Esophagus muscularis mucosa (tissue), 4 donors: ENCODE measurements at regions not wholly inside any gene's neighbourhood (a gene's known extent, or its start where the extent isn't known, plus 50 kb on each side); places are given as distances from the start of the nearest gene placed in this dataset.

Experiments used
- DNase-seq: peaks from one replicate; pipeline ENCODE4 v3.0.0-alpha.2; 2017; ENCODE audit errors: extremely low spot score
- H3K27ac ChIP-seq, 4 donors: fragments of 200-600 bp; sonication (generic); replicated peaks in 1 of 4; 1 replicate in 3 of 4; 2 replicates in 1 of 4; pipeline ENCODE4 v1.5.1; 2016 to 2019; ENCODE audit warnings: mild to moderate bottlenecking in 1 of 4
- H3K27me3 ChIP-seq, 4 donors: fragments of 200-600 bp; sonication (generic); one replicate each; pipeline versions ENCODE4 v1.5.1 to v1.6.0; 2016 to 2019
- H3K36me3 ChIP-seq, 4 donors: fragments of 200-600 bp; sonication (generic); one replicate each; pipeline ENCODE4 v1.5.1; 2016 to 2019
- H3K4me1 ChIP-seq, 4 donors: fragments of 200-600 bp; sonication (generic); one replicate each; pipeline ENCODE4 v1.5.1; 2016 to 2019
- H3K4me3 ChIP-seq, 4 donors: fragments of 200-600 bp; sonication (generic); 1 replicate in 2 of 4; 2 replicates in 2 of 4; pipeline ENCODE4 v1.5.1; 2016 to 2019; ENCODE audit warnings: mild to moderate bottlenecking in 4 of 4, moderate library complexity in 1 of 4
- H3K9me3 ChIP-seq, 4 donors: fragments of 200-600 bp; sonication (generic); 1 replicate in 3 of 4; 2 replicates in 1 of 4; pipeline ENCODE4 v1.5.1; 2016 to 2019
- EP300 ChIP-seq: sonication (generic); formaldehyde crosslinking; IDR thresholded peaks from one replicate; pipeline ENCODE4 v1.6.1; 2017; ENCODE audit warnings: antibody characterized with exemption
- POLR2A ChIP-seq: fragments of 450-650 bp; IDR thresholded peaks from one replicate; pipeline ENCODE4 v1.6.1; 2017; ENCODE audit warnings: antibody characterized with exemption, moderate library complexity, mild to moderate bottlenecking, low read depth
- POLR2AphosphoS5 ChIP-seq, 2 donors: sonication (generic); formaldehyde crosslinking; IDR thresholded peaks; one replicate each; pipeline ENCODE4 v1.6.1; 2017; ENCODE audit warnings: antibody characterized with exemption in 2 of 2
- WGBS: methylation state at CpG from one replicate; pipeline ENCODE4 v1.1.5; 2018; 5-methylcytosine and 5-hydroxymethylcytosine counted together
- intact Hi-C: fragments of 100-400 bp; cut with DNase I; formaldehyde crosslinking; loops from one replicate; pipeline ENCODE4 v1.15.1; 2023
- TF ChIP-seq, protein P1 (sequence below), 3 experiments: fragments of 200-600 bp in 2 of 3; fragments of 450-650 bp in 1 of 3; sonication (generic) in 2 of 3; IDR thresholded peaks; one replicate each; pipeline ENCODE4 v1.5.1; 2017 to 2019; ENCODE audit warnings: antibody characterized with exemption in 3 of 3, mild to moderate bottlenecking in 2 of 3, moderate library complexity in 1 of 3

GRCh38 chr5:23257656-23258055 lies 249.8 kb upstream of the PRDM9 start:
- no peak overlapping the region for H3K27ac ChIP-seq
- no peak for DNase-seq
- H3K4me3 ChIP-seq, result no peak overlapping the region
- intact Hi-C loops, result no loop called here
- H3K9me3 ChIP-seq, result no peaks in the 10 kb centered on the region
- H3K36me3 ChIP-seq, result no peaks in the 10 kb centered on the region
- no peaks in the 10 kb centered on the region for H3K27me3 ChIP-seq
- TF ChIP-seq POLR2A, result no peak
- H3K4me1 ChIP-seq, result no peaks in the 10 kb centered on the region

DNA sequence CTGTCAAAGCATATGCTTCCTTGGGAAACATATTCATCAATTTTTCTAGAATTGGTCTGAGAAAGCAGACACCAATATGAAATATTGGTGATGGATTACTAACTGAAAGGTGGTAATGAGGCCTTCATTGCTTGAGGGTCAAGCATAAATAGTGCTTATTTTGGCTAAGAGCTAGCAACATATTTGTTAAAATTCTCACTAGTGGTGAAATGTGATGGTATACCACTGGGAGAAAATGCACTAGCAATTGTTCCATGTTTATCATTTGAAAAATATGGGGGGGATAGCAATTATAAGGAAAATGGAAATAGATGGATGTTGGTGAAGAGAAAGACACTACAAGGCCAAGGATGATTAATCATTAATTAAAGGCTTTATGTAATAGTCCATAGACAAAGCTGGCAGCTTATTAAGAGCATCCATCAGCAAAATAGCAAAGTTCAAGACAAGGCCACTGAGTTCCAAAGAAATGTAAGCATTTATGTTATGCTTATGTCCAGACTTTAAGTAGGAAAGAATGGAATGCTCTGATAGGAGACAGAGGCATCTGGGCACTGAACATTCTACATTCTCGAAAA lies 253.7 kb upstream of the PRDM9 start:
- no peak for DNase-seq
- no peak for TF ChIP-seq POLR2A
- TF ChIP-seq, protein P1, sequence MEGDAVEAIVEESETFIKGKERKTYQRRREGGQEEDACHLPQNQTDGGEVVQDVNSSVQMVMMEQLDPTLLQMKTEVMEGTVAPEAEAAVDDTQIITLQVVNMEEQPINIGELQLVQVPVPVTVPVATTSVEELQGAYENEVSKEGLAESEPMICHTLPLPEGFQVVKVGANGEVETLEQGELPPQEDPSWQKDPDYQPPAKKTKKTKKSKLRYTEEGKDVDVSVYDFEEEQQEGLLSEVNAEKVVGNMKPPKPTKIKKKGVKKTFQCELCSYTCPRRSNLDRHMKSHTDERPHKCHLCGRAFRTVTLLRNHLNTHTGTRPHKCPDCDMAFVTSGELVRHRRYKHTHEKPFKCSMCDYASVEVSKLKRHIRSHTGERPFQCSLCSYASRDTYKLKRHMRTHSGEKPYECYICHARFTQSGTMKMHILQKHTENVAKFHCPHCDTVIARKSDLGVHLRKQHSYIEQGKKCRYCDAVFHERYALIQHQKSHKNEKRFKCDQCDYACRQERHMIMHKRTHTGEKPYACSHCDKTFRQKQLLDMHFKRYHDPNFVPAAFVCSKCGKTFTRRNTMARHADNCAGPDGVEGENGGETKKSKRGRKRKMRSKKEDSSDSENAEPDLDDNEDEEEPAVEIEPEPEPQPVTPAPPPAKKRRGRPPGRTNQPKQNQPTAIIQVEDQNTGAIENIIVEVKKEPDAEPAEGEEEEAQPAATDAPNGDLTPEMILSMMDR (IDR thresholded peaks at IDR 0.05), result no peak
- TF ChIP-seq POLR2AphosphoS5 (IDR thresholded peaks at IDR 0.05), result no peak
- TF ChIP-seq EP300, result no peak
- intact Hi-C loops, result no loop called here
- H3K4me1 ChIP-seq, result no peaks in the 10 kb centered on the region
- no peaks in the 10 kb centered on the region for H3K36me3 ChIP-seq
- H3K9me3 ChIP-seq, result no peaks in the 10 kb centered on the region
- H3K27ac ChIP-seq, result no peak overlapping the region
- no peak overlapping the region for H3K4me3 ChIP-seq
- no peaks in the 10 kb centered on the region for H3K27me3 ChIP-seq
- 67% methylated on average over 1 of the region's 1 CpG for WGBS

GRCh38 chr5:23242891-23243290 lies 264.5 kb upstream of the PRDM9 start:
- DNase-seq, result no peak
- H3K36me3 ChIP-seq, result no peaks in the 10 kb centered on the region
- 85% methylated on average over 2 of the region's 2 CpGs for WGBS
- H3K27me3 ChIP-seq, result no peaks in the 10 kb centered on the region
- H3K9me3 ChIP-seq, result no peaks in the 10 kb centered on the region
- no peak overlapping the region for H3K4me3 ChIP-seq
- intact Hi-C loops, result no loop called here
- no peaks in the 10 kb centered on the region for H3K4me1 ChIP-seq
- H3K27ac ChIP-seq, result no peak overlapping the region
- TF ChIP-seq POLR2A (no peak), EP300 (no peak), POLR2AphosphoS5 (IDR thresholded peaks at IDR 0.05) (no peak)
- TF ChIP-seq, protein P1 (IDR thresholded peaks at IDR 0.05), result no peak

DNA sequence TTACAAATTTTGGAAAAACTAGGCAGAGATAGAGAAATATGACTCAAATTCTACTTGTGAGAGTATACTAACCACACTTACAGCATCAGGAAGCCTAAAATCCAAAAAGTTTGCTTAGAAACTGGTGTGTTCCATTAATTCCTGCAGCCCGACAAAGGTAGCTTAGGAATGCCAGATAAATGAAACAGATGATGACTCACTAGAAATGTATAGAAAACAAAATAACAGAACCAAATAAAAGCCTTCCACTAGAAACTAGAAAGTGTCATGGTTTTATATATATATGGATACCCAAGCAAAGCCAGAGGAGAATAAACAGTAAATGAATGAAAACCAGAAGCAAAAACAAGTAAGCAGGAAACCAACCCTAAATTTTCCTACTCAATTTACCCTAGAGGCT lies 272.2 kb upstream of the PRDM9 start:
- Histone ChIP-seq H3K27me3 (no peaks in the 10 kb centered on the region), H3K4me3 (no peak overlapping the region), H3K36me3 (no peaks in the 10 kb centered on the region), H3K9me3 (no peaks in the 10 kb centered on the region), H3K4me1 (no peaks in the 10 kb centered on the region), H3K27ac (no peak overlapping the region)
- TF ChIP-seq POLR2A (no peak), EP300 (no peak), POLR2AphosphoS5 (IDR thresholded peaks at IDR 0.05) (no peak)
- TF ChIP-seq, protein P1 (IDR thresholded peaks at IDR 0.05), result no peak
- intact Hi-C loops, result no loop called here
- no peak for DNase-seq
- 75% methylated on average over 1 of the region's 1 CpG for WGBS

DNA sequence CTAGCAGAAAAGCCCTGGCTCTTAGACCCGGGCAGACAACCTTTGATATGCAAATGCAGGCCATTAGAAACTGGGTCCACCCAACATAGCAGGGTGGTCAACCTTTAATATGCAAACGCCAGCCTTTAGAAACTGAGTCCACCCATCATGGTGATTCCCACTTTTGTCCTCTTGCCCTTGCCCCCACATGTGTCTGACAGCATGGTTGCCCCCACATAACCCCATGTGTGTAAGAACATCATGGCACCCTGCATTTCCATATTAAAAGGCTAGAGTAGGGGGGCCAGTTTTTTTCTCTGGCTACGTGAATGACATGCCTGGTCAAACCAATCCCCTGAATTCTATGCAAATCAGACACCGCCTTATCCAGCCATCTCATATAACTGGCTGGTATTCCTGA lies 273.2 kb upstream of the PRDM9 start:
- intact Hi-C loops, result no loop called here
- WGBS, result 77% methylated on average over 4 of the region's 4 CpGs
- Histone ChIP-seq H3K4me3 (no peak overlapping the region), H3K9me3 (no peaks in the 10 kb centered on the region), H3K27me3 (no peaks in the 10 kb centered on the region), H3K4me1 (no peaks in the 10 kb centered on the region), H3K36me3 (no peaks in the 10 kb centered on the region), H3K27ac (no peak overlapping the region)
- no peak for TF ChIP-seq POLR2AphosphoS5 (IDR thresholded peaks at IDR 0.05)
- no peak for TF ChIP-seq EP300
- TF ChIP-seq, protein P1 (IDR thresholded peaks at IDR 0.05), result no peak
- TF ChIP-seq POLR2A, result no peak
- DNase-seq, result no peak
